Left lung (tissue), 4 donors: ENCODE measurements at regions not wholly inside any gene's neighbourhood (a gene's known extent, or its start where the extent isn't known, plus 50 kb on each side); places are given as distances from the start of the nearest gene placed in this dataset.
"Not testable (repeated sequence)": the region's sequence is repeated elsewhere in the genome, so short reads cannot be mapped to it uniquely, and the experiment has no call there.

Experiments used
- ATAC-seq: fragments of 200-7000 bp; cut with Tn5 transposase; one replicate; pipeline ENCODE4 v1.9.1; 2020; ENCODE audit warnings: moderate library complexity
- DNase-seq, 4 donors: peaks; one replicate each; pipeline ENCODE4 v3.0.0-alpha.2; 2013 to 2020
- H3K27ac ChIP-seq, 2 donors: fragments of 200-600 bp; sonication (generic) in 1 of 2; one replicate each; pipeline versions ENCODE4 v1.5.0 to v1.8.0; 2020 to 2021
- H3K27me3 ChIP-seq, 2 donors: fragments of 200-600 bp; sonication (generic) in 1 of 2; one replicate each; pipeline versions ENCODE4 v1.5.0 to v1.8.0; 2020 to 2021
- H3K36me3 ChIP-seq, 2 donors: fragments of 200-600 bp; sonication (generic) in 1 of 2; one replicate each; pipeline versions ENCODE4 v1.5.0 to v1.8.0; 2020 to 2021
- H3K4me1 ChIP-seq, 2 donors: fragments of 200-600 bp; one replicate each; pipeline ENCODE4 v1.8.0; 2021
- H3K4me3 ChIP-seq, 2 donors: fragments of 200-600 bp; sonication (generic) in 1 of 2; one replicate each; pipeline versions ENCODE4 v1.5.0 to v1.8.0; 2020 to 2021; ENCODE audit warnings: mild to moderate bottlenecking in 1 of 2
- H3K9me3 ChIP-seq, 2 donors: fragments of 200-600 bp; sonication (generic) in 1 of 2; one replicate each; pipeline versions ENCODE4 v1.5.0 to v1.8.0; 2020 to 2021
- intact Hi-C, 2 donors: fragments of 100-400 bp; cut with DNase I; formaldehyde crosslinking; loops; one replicate each; pipeline versions ENCODE4 v1.11.2 to v1.14.2; 2022
- TF ChIP-seq, protein P1 (sequence below), 2 donors: fragments of 200-600 bp; sonication (generic) in 1 of 2; IDR thresholded peaks; one replicate each; pipeline versions ENCODE4 v1.5.0 to v1.8.0; 2021; ENCODE audit warnings: antibody characterized with exemption in 2 of 2
- donor health status: DM: no; HTN: yes; CAD: no.
- donor health status: DM: no; HTN: no; CAD: no.

GRCh38 chr14:82035397-82035796 lies 501.7 kb upstream of the SEL1L start:
- intact Hi-C loops, result no loop called here
- Histone ChIP-seq H3K4me1 (no peaks in the 10 kb centered on the region), H3K36me3 (no peaks in the 10 kb centered on the region), H3K4me3 (no peak overlapping the region), H3K27me3 (no peaks in the 10 kb centered on the region), H3K27ac (no peak overlapping the region), H3K9me3 (no peaks in the 10 kb centered on the region)
- DNase-seq, result no peak
- no peak for ATAC-seq
- TF ChIP-seq, protein P1, sequence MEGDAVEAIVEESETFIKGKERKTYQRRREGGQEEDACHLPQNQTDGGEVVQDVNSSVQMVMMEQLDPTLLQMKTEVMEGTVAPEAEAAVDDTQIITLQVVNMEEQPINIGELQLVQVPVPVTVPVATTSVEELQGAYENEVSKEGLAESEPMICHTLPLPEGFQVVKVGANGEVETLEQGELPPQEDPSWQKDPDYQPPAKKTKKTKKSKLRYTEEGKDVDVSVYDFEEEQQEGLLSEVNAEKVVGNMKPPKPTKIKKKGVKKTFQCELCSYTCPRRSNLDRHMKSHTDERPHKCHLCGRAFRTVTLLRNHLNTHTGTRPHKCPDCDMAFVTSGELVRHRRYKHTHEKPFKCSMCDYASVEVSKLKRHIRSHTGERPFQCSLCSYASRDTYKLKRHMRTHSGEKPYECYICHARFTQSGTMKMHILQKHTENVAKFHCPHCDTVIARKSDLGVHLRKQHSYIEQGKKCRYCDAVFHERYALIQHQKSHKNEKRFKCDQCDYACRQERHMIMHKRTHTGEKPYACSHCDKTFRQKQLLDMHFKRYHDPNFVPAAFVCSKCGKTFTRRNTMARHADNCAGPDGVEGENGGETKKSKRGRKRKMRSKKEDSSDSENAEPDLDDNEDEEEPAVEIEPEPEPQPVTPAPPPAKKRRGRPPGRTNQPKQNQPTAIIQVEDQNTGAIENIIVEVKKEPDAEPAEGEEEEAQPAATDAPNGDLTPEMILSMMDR (IDR thresholded peaks at IDR 0.05), result no peak

GRCh38 chr14:82038066-82038465 lies 504.4 kb upstream of the SEL1L start:
- H3K4me1 ChIP-seq, H3K4me3 ChIP-seq, ATAC-seq, H3K27ac ChIP-seq, intact Hi-C loops, H3K9me3 ChIP-seq, H3K36me3 ChIP-seq, H3K27me3 ChIP-seq, DNase-seq: not testable (repeated sequence)

DNA sequence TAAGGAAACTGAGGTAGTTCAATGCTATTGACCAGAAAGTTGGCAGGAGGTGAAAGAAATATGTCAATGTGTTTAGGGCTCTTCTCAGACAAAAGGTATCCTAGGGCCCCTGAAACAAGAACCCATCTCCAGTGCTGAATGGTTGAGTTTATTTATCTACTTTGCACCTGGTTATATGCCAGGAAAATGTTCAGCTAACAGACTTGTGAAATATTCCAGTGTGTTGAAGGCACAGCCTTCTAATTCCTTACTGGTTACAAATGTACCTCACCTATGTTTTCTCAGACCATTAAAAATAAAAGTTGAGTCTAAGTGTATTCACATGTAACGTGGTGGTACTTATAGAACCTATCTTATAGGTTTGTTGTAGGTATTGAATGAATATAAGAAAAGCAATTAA lies 511.7 kb upstream of the SEL1L start:
- H3K9me3 ChIP-seq, result no peaks in the 10 kb centered on the region

GRCh38 chr14:82046512-82047226 lies 513.0 kb upstream of the SEL1L start:
- Histone ChIP-seq H3K4me3 (no peak overlapping the region), H3K27ac (no peak overlapping the region), H3K9me3 (no peaks in the 10 kb centered on the region), H3K4me1 (no peaks in the 10 kb centered on the region), H3K36me3 (no peaks in the 10 kb centered on the region), H3K27me3 (no peaks in the 10 kb centered on the region)
- TF ChIP-seq, protein P1 (IDR thresholded peaks at IDR 0.05), result no peak
- intact Hi-C loops, result no loop called here
- no peak for ATAC-seq
- DNase-seq, result no peak

More for the DNA sequence above, 511.7 kb upstream of the SEL1L start:
- TF ChIP-seq, protein P1 (IDR thresholded peaks at IDR 0.05), result no peak
- DNase-seq, result no peak
- H3K4me3 ChIP-seq, result no peak overlapping the region
- intact Hi-C loops, result no loop called here
- H3K27ac ChIP-seq, result no peak overlapping the region
- H3K4me1 ChIP-seq, result no peaks in the 10 kb centered on the region
- no peaks in the 10 kb centered on the region for H3K27me3 ChIP-seq
- H3K36me3 ChIP-seq, result no peaks in the 10 kb centered on the region
- ATAC-seq, result no peak

DNA sequence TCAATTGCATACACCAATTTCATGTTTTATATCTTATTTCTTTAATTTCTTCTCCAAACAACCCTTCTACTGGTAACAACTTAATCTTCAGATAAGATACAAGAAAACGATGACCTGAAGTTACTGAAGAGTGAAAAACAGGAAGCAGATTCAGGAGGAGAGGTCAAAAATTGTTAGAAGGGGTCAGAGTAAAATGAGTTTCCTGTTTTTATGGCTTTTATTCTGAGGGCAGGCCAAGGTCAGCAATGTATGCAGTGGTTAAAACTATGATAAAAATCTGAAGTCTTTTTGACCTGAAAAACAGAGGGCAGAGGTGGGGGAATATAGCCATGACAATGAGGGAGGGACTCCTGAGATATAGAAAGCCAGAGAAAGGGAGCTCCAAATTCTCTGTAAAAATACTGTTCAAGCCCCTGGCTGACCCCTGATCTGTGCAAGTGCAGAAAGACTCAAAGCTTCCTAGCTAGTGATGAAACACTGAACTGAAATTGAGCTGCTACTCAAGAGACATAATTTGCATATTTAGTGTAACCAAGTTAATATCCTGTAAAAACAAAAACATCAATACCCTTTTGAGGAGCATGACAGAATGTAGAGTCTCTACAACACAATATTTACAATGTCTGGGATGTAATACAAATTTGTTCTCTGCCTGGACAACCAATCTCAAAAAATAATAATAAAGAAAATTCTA lies 514.3 kb upstream of the SEL1L start:
- intact Hi-C loops, result no loop called here
- H3K27ac ChIP-seq, result no peak overlapping the region
- no peak overlapping the region for H3K4me3 ChIP-seq
- no peaks in the 10 kb centered on the region for H3K36me3 ChIP-seq
- DNase-seq (no peak), ATAC-seq (no peak)
- no peaks in the 10 kb centered on the region for H3K9me3 ChIP-seq
- no peaks in the 10 kb centered on the region for H3K4me1 ChIP-seq
- H3K27me3 ChIP-seq, result no peaks in the 10 kb centered on the region
- TF ChIP-seq, protein P1 (IDR thresholded peaks at IDR 0.05), result no peak
